HepG2 (cell line): ENCODE measurements at regions not wholly inside any gene's neighbourhood (a gene's known extent, or its start where the extent isn't known, plus 50 kb on each side); places are given as distances from the start of the nearest gene placed in this dataset.

Experiments
- ATAC-seq: fragments of 200-7000 bp; cut with Tn5 transposase; 3 replicates; pipeline ENCODE4 v1.9.1; 2020; ENCODE audit warnings: mild to moderate bottlenecking, moderate library complexity
- BruUV-seq: library from RNA; stranded (reverse); fragments of 400-500 nt; replicated peaks from 2 replicates; lab custom pipeline; 2021; lab: Mats Ljungman, UMichigan
- CTCF ChIA-PET: fragments of 300-600 bp; formaldehyde crosslinking; extraction: SDS; loops from one replicate; lab custom pipeline; 2021; ENCODE audit warnings: low total read pairs, inconsistent platforms, low intra/inter-chr PET ratio; lab: Yijun Ruan, JAX
- POLR2A ChIA-PET: fragments of 350-600 bp; sonication (Branson Sonifier 250); formaldehyde crosslinking; loops from one replicate; lab custom pipeline; 2020; ENCODE audit warnings: antibody characterized with exemption, inconsistent platforms; lab: Yijun Ruan, JAX
- DNase-seq: peaks from one replicate; pipeline ENCODE4 v3.0.0-alpha.2; 2015; ENCODE audit warnings: low spot score
- FAIRE-seq: peaks from 3 replicates; lab custom pipeline; 2011; peaks lifted over from hg19 to GRCh38; lab: Jason Lieb, UNC
- H2AFZ ChIP-seq: one replicate; pipeline ENCODE4 v1.6.1; 2011; ENCODE audit warnings: low read length, inconsistent platforms
- H3K27ac ChIP-seq: fragments of 300-600 bp; 3 replicates; pipeline ENCODE4 v1.8.0; 2011; ENCODE audit warnings: mixed run types, mild to moderate bottlenecking, mixed read lengths, low read length, inconsistent platforms; ENCODE audit not compliant: insufficient read depth; ENCODE audit errors: extremely low read length
- H3K27me3 ChIP-seq, 2 experiments: fragments of 200-600 bp in 1 of 2; 2 replicates in 1 of 2; 3 replicates in 1 of 2; pipeline versions ENCODE4 v1.6.0 to v1.8.0; 2011; ENCODE audit warnings: low read length in 2 of 2, mild to moderate bottlenecking in 2 of 2, moderate library complexity in 2 of 2, inconsistent platforms in 1 of 2; ENCODE audit not compliant: insufficient read depth in 2 of 2, control insufficient read depth in 1 of 2
- H3K36me3 ChIP-seq, 2 experiments: fragments of 200-600 bp in 1 of 2; replicated peaks in 1 of 2; 2 replicates in 1 of 2; 3 replicates in 1 of 2; pipeline versions ENCODE4 v1.5.1 to v1.8.0; 2011; ENCODE audit warnings: low read length in 2 of 2, inconsistent platforms in 1 of 2; ENCODE audit not compliant: insufficient read depth in 2 of 2, control insufficient read depth in 1 of 2
- H3K4me1 ChIP-seq: 2 replicates; pipeline ENCODE4 v1.5.1; 2012; ENCODE audit warnings: low read length, inconsistent platforms; ENCODE audit not compliant: insufficient read depth
- H3K4me2 ChIP-seq: 2 replicates; pipeline ENCODE4 v1.6.0; 2011; ENCODE audit warnings: low read depth, low read length, inconsistent platforms
- H3K4me3 ChIP-seq, 3 experiments: fragments of 200-600 bp in 1 of 3; sonication (generic), shearing (Covaris generic) in 1 of 3; replicated peaks in 1 of 3; 2 replicates each; pipeline ENCODE4 v1.5.1; 2011 to 2016; ENCODE audit warnings: low read length in 3 of 3, inconsistent platforms in 2 of 3, low read depth in 2 of 3, mild to moderate bottlenecking in 2 of 3, control low read depth in 1 of 3, mixed read lengths in 1 of 3; ENCODE audit not compliant: insufficient read depth in 1 of 3
- H3K79me2 ChIP-seq: one replicate; pipeline ENCODE4 v1.6.1; 2011; ENCODE audit warnings: low read length, inconsistent platforms; ENCODE audit not compliant: insufficient read depth
- H3K9ac ChIP-seq: 2 replicates; pipeline ENCODE4 v1.6.0; 2011; ENCODE audit warnings: mild to moderate bottlenecking, low read depth, low read length, inconsistent platforms; ENCODE audit not compliant: insufficient read depth
- H3K9me3 ChIP-seq: 2 replicates; pipeline ENCODE4 v1.5.1; 2012; ENCODE audit warnings: mild to moderate bottlenecking, low read length
- H4K20me1 ChIP-seq: 2 replicates; pipeline ENCODE4 v1.6.0; 2011; ENCODE audit warnings: inconsistent platforms, mild to moderate bottlenecking, low read length, moderate library complexity; ENCODE audit not compliant: insufficient read depth
- BRF2 ChIP-seq: sonication (generic); formaldehyde crosslinking; IDR thresholded peaks from 2 replicates; pipeline ENCODE4 v1.8.1; 2022; ENCODE audit warnings: mild to moderate bottlenecking, missing genetic modification reagents
- DZIP1 ChIP-seq: sonication (generic); formaldehyde crosslinking; IDR thresholded peaks from 2 replicates; pipeline ENCODE4 v1.5.0; 2020; ENCODE audit warnings: mild to moderate bottlenecking, missing genetic modification reagents
- ESRRA ChIP-seq: sonication (generic); formaldehyde crosslinking; IDR thresholded peaks from 2 replicates; pipeline ENCODE4 v1.5.1; 2020; ENCODE audit warnings: mild to moderate bottlenecking, low read depth, missing genetic modification reagents
- FOXA3 ChIP-seq: IDR thresholded peaks from 2 replicates; pipeline ENCODE4 v1.6.1; 2016; ENCODE audit warnings: missing genetic modification reagents, missing compliant biosample characterization
- HOXA3 ChIP-seq: sonication (generic); formaldehyde crosslinking; IDR thresholded peaks from 2 replicates; pipeline ENCODE4 v1.5.0; 2020; ENCODE audit warnings: missing genetic modification reagents
- NONO ChIP-seq, 2 experiments: fragments of 450-650 bp in 1 of 2; sonication (generic) in 1 of 2; formaldehyde crosslinking in 1 of 2; IDR thresholded peaks in 1 of 2; conservative IDR thresholded peaks in 1 of 2; 2 replicates each; pipeline versions ENCODE4 v1.6.1 to v1.8.0; 2017 to 2022; ENCODE audit warnings: mild to moderate bottlenecking in 1 of 2, missing genetic modification reagents in 1 of 2, moderate library complexity in 1 of 2
- NR2F1 ChIP-seq, 2 experiments: fragments of 450-650 bp in 1 of 2; formaldehyde crosslinking in 1 of 2; IDR thresholded peaks; 2 replicates each; pipeline versions ENCODE4 v1.5.0 to v1.6.1; 2016 to 2020; ENCODE audit warnings: mild to moderate bottlenecking in 1 of 2, missing compliant biosample characterization in 1 of 2, missing genetic modification reagents in 1 of 2, moderate library complexity in 1 of 2
- RFX3 ChIP-seq: IDR thresholded peaks from 2 replicates; pipeline ENCODE4 v1.6.1; 2016; ENCODE audit warnings: missing biosample characterization, missing genetic modification reagents
- ZFP91 ChIP-seq: sonication (generic); formaldehyde crosslinking; IDR thresholded peaks from 2 replicates; pipeline ENCODE4 v1.9.0; 2022; ENCODE audit warnings: missing genetic modification reagents, mild to moderate bottlenecking, borderline replicate concordance
- ZKSCAN5 ChIP-seq: sonication (generic); formaldehyde crosslinking; IDR thresholded peaks from 2 replicates; pipeline ENCODE4 v1.5.1; 2020; ENCODE audit warnings: mild to moderate bottlenecking, missing genetic modification reagents
- ZNF333 ChIP-seq: sonication (generic); formaldehyde crosslinking; IDR thresholded peaks from 2 replicates; pipeline ENCODE4 v1.4.0; 2020; ENCODE audit warnings: mild to moderate bottlenecking, missing genetic modification reagents, borderline replicate concordance
- ZNF597 ChIP-seq: sonication (generic); formaldehyde crosslinking; IDR thresholded peaks from 2 replicates; pipeline ENCODE4 v1.5.0; 2020; ENCODE audit warnings: missing genetic modification reagents
- ZNF737 ChIP-seq: sonication (generic); formaldehyde crosslinking; IDR thresholded peaks from 2 replicates; pipeline ENCODE4 v1.5.0; 2020; ENCODE audit warnings: missing genetic modification reagents, mild to moderate bottlenecking, borderline replicate concordance
- ZNF841 ChIP-seq: sonication (generic); formaldehyde crosslinking; IDR thresholded peaks from 2 replicates; pipeline ENCODE4 v1.8.1; 2023; ENCODE audit warnings: missing genetic modification reagents, borderline replicate concordance
- WGBS: methylation state at CpG from one replicate; pipeline ENCODE4 v1.1.6; 2017; ENCODE audit warnings: low lambda C conversion rate; 5-methylcytosine and 5-hydroxymethylcytosine counted together
- in situ Hi-C: cut with HindIII; loops from 2 replicates; pipeline ENCODE4 v1.10.0; 2017; ENCODE audit warnings: low pct_unique_long_range_greater_than_20kb; ENCODE audit not compliant: extremely low pct_ligation_motif_present
- intact Hi-C: fragments of 100-400 bp; cut with micrococcal nuclease; formaldehyde crosslinking; loops from one replicate; pipeline ENCODE4 v1.10.0; 2022; ENCODE audit not compliant: unreplicated experiment

- TF ChIP-seq NONO (IDR thresholded peaks at IDR 0.05) (no peak), NONO (CRISPR knock-in tag; conservative IDR thresholded peaks at IDR 0.05) (no peak)
These were observed 221.8 kb downstream of the KIT start (continued) for GRCh38 chr4:54879576-54879975.

- H4K20me1 ChIP-seq = no peaks in the 10 kb centered on the region
- BruUV-seq = no TSS peak
- no peak overlapping the region for H3K4me3 ChIP-seq
- DNase-seq = no peak
- H3K79me2 ChIP-seq = no peaks in the 10 kb centered on the region
- H3K4me1 ChIP-seq = no peaks in the 10 kb centered on the region
- no peak for FAIRE-seq
- H3K27ac ChIP-seq = no peak overlapping the region
- no peaks in the 10 kb centered on the region for H3K36me3 ChIP-seq
- H3K9ac ChIP-seq = no peak overlapping the region
- ChIA-PET POLR2A (no interaction called here), CTCF (no interaction called here)
- ATAC-seq = no peak
- H3K4me2 ChIP-seq = no peak overlapping the region
- H2AFZ ChIP-seq = no peak overlapping the region
- H3K9me3 ChIP-seq = no peaks in the 10 kb centered on the region
- WGBS = 16% methylated on average over 2 of the region's 2 CpGs
- in situ Hi-C loops = no loop called here
- intact Hi-C loops = no loop called here
- no peaks in the 10 kb centered on the region for H3K27me3 ChIP-seq
- TF ChIP-seq ZNF333 (CRISPR knock-in tag) = no peak
- no peak for TF ChIP-seq ZKSCAN5 (CRISPR knock-in tag)
- TF ChIP-seq ZNF597 (CRISPR knock-in tag) = no peak
- no peak for TF ChIP-seq FOXA3 (CRISPR knock-in tag)
- TF ChIP-seq NR2F1 (CRISPR knock-in tag; IDR thresholded peaks at IDR 0.05) = no peak
- no peak for TF ChIP-seq RFX3 (CRISPR knock-in tag)
- no peak for TF ChIP-seq ZFP91 (CRISPR knock-in tag)
- no peak for TF ChIP-seq ZNF841 (CRISPR knock-in tag)
- TF ChIP-seq HOXA3 (CRISPR knock-in tag) = no peak
- no peak for TF ChIP-seq ZNF737
- no peak for TF ChIP-seq BRF2
- no peak for TF ChIP-seq DZIP1 (CRISPR knock-in tag)
- no peak for TF ChIP-seq ESRRA (CRISPR knock-in tag)
These were observed 219.2 kb downstream of the KIT start for GRCh38 chr4:54877006-54877405.
